Endothelial cell of umbilical vein (primary cell): ENCODE measurements at regions not wholly inside any gene's neighbourhood (a gene's known extent, or its start where the extent isn't known, plus 50 kb on each side); places are given as distances from the start of the nearest gene placed in this dataset.

Experiments used
- BruUV-seq: library from RNA; stranded (reverse); fragments of 400-500 nt; replicated peaks from 2 replicates; lab custom pipeline; 2021; lab: Mats Ljungman, UMichigan
- CTCF ChIA-PET: fragments of 300-600, 350-600 bp; sonication (Branson Sonifier 250); formaldehyde crosslinking; loops from one replicate; lab custom pipeline; 2021; ENCODE audit warnings: antibody characterized with exemption, inconsistent platforms; lab: Charles Lee
- POLR2A ChIA-PET: fragments of 300-600, 350-600 bp; sonication (Branson Sonifier 250); formaldehyde crosslinking; loops from one replicate; lab custom pipeline; 2021; ENCODE audit warnings: antibody characterized with exemption, inconsistent platforms; lab: Charles Lee
- DNase-seq: peaks from one replicate; pipeline ENCODE4 v3.0.0-alpha.2; 2011; ENCODE audit warnings: low read depth, low spot score
- FAIRE-seq: peaks from 2 replicates; lab custom pipeline; 2011; peaks lifted over from hg19 to GRCh38; lab: Jason Lieb, UNC
- H2AFZ ChIP-seq: 2 replicates; pipeline ENCODE4 v1.6.0; 2012; ENCODE audit warnings: low read depth, low read length, control low read depth, inconsistent platforms
- H3K27ac ChIP-seq: 2 replicates; pipeline ENCODE4 v1.5.1; 2011; ENCODE audit warnings: low read depth, mild to moderate bottlenecking, control low read depth, low read length, moderate library complexity; ENCODE audit not compliant: insufficient read depth
- H3K27me3 ChIP-seq, 2 experiments: 2 replicates each; pipeline versions ENCODE4 v1.6.0 to v1.6.1; 2011; ENCODE audit warnings: low read length in 2 of 2, mixed read lengths in 1 of 2; ENCODE audit not compliant: control insufficient read depth in 2 of 2, insufficient read depth in 2 of 2
- H3K36me3 ChIP-seq, 2 experiments: 2 replicates in 1 of 2; 3 replicates in 1 of 2; pipeline ENCODE4 v1.5.1; 2011; ENCODE audit warnings: low read length in 2 of 2, mild to moderate bottlenecking in 1 of 2, moderate library complexity in 1 of 2; ENCODE audit not compliant: control insufficient read depth in 2 of 2, insufficient read depth in 2 of 2; ENCODE audit errors: extremely low read depth in 1 of 2
- H3K4me1 ChIP-seq: 3 replicates; pipeline ENCODE4 v1.5.1; 2011; ENCODE audit warnings: mild to moderate bottlenecking, low read length; ENCODE audit not compliant: control insufficient read depth, insufficient read depth; ENCODE audit errors: extremely low read depth
- H3K4me2 ChIP-seq: 2 replicates; pipeline ENCODE4 v1.6.1; 2011; ENCODE audit warnings: low read length, control low read depth, mixed read lengths; ENCODE audit not compliant: insufficient read depth
- H3K4me3 ChIP-seq, 3 experiments: fragments of 200-600 bp in 1 of 3; sonication (generic), shearing (Covaris generic) in 1 of 3; replicated peaks in 1 of 3; 2 replicates each; pipeline ENCODE4 v1.5.1; 2011 to 2016; ENCODE audit warnings: control low read depth in 3 of 3, low read length in 3 of 3, mild to moderate bottlenecking in 2 of 3, inconsistent platforms in 1 of 3, low read depth in 1 of 3, moderate library complexity in 1 of 3; ENCODE audit not compliant: insufficient read depth in 1 of 3
- H3K79me2 ChIP-seq: 2 replicates; pipeline ENCODE4 v1.6.0; 2012; ENCODE audit warnings: low read length, inconsistent platforms; ENCODE audit not compliant: control insufficient read depth, insufficient read depth
- H3K9ac ChIP-seq: replicated peaks from 2 replicates; pipeline ENCODE3; 2011; ENCODE audit warnings: low read length, control low read depth; ENCODE audit not compliant: insufficient read depth; ENCODE audit errors: extremely low read depth
- H3K9me1 ChIP-seq: replicated peaks from 3 replicates; pipeline ENCODE4 v1.6.0; 2011; ENCODE audit warnings: mild to moderate bottlenecking, low read length; ENCODE audit not compliant: control insufficient read depth, insufficient read depth; ENCODE audit errors: extremely low read depth
- H3K9me3 ChIP-seq: replicated peaks from 2 replicates; pipeline ENCODE4 v1.5.1; 2012; ENCODE audit warnings: low read length, inconsistent platforms; ENCODE audit not compliant: control insufficient read depth, insufficient read depth
- H4K20me1 ChIP-seq: replicated peaks from 2 replicates; pipeline ENCODE3; 2011; ENCODE audit warnings: mild to moderate bottlenecking, low read length; ENCODE audit not compliant: control insufficient read depth, insufficient read depth; ENCODE audit errors: extremely low read depth
- EZH2 ChIP-seq: IDR thresholded peaks from 2 replicates; pipeline ENCODE4 v1.6.1; 2012; ENCODE audit warnings: borderline replicate concordance, low read depth, mild to moderate bottlenecking, moderate library complexity, low read length, inconsistent platforms; ENCODE audit not compliant: severe bottlenecking
- GATA2 ChIP-seq: IDR thresholded peaks from 2 replicates; pipeline ENCODE4 v1.7.0; 2011; ENCODE audit warnings: low read depth, mild to moderate bottlenecking, moderate library complexity, mixed read lengths, low read length; ENCODE audit not compliant: insufficient read length, insufficient read depth
- dilution Hi-C: fragments of 300-500 bp; cut with MboI; formaldehyde crosslinking; loops from one replicate; pipeline ENCODE4 v1.15.0; 2019; ENCODE audit warnings: low sequenced_read_pairs; ENCODE audit not compliant: extremely low pct_ligation_motif_present
- intact Hi-C: fragments of 100-400 bp; cut with micrococcal nuclease; formaldehyde crosslinking; loops from one replicate; pipeline ENCODE4 v1.10.0; 2022
- TF ChIP-seq, protein P1 (sequence below): IDR thresholded peaks from 2 replicates; pipeline ENCODE4 v1.6.1; 2011; ENCODE audit not compliant: insufficient read depth, insufficient read length
- TF ChIP-seq, protein P2 (sequence below), 2 donors: IDR thresholded peaks; 1 replicate in 1 of 2; 2 replicates in 1 of 2; pipeline ENCODE4 v1.5.1; 2011; ENCODE audit warnings: low read length in 2 of 2, mild to moderate bottlenecking in 2 of 2, moderate library complexity in 2 of 2, control low read depth in 1 of 2, inconsistent platforms in 1 of 2, low read depth in 1 of 2; ENCODE audit not compliant: insufficient read depth in 1 of 2; ENCODE audit errors: extremely low read depth in 1 of 2

DNA sequence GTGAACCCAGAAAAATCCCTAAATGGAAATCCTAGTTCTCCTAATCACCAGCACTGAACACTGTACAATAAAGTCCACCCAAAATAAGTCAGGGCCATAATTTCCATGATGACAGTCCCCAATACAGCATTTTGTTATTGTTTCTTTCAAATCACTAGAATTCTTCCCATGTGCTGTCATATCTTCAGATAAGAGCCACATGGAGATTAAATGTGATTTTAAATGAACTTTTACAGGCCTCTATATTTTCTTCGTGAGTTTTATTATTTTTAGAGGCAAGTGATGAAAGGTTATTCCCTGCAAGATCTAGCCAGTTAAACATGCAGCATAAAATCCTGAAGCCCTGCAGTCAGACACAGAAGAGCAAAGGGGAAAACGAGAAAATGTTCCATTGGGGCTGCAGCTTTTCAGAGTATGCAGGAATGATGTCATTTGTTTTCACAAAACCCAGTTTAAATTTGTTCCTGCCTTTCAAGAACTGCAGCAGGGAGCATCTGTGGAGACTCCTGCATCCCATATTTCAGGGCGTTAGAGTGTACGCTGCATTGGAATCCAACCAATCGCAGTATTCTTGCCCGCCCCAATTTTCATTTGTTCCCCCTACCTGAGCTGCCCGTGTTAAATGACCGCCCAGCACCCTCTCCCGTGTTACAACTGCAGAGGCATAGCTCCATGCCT, 167.2 kb upstream of the KLF12 start:
- intact Hi-C loops: no loop called here
- CTCF ChIA-PET: no interaction called here
- no peaks in the 10 kb centered on the region for H3K9me3 ChIP-seq
- no peak for FAIRE-seq
- H3K9ac ChIP-seq: no peak overlapping the region
- H3K4me2 ChIP-seq: no peak overlapping the region
- no peak for DNase-seq
- H2AFZ ChIP-seq: no peak overlapping the region
- dilution Hi-C loops: no loop called here
- no peak overlapping the region for H3K4me3 ChIP-seq
- H4K20me1 ChIP-seq: no peaks in the 10 kb centered on the region
- H3K79me2 ChIP-seq: no peaks in the 10 kb centered on the region
- no peak overlapping the region for H3K27ac ChIP-seq
- POLR2A ChIA-PET: no interaction called here
- no peaks in the 10 kb centered on the region for H3K9me1 ChIP-seq
- H3K27me3 ChIP-seq: peaks cover 0 to 6% of the 10 kb centered on the region in 2 experiments
- TF ChIP-seq, protein P1, sequence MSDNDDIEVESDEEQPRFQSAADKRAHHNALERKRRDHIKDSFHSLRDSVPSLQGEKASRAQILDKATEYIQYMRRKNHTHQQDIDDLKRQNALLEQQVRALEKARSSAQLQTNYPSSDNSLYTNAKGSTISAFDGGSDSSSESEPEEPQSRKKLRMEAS: no peak
- TF ChIP-seq, protein P2, sequence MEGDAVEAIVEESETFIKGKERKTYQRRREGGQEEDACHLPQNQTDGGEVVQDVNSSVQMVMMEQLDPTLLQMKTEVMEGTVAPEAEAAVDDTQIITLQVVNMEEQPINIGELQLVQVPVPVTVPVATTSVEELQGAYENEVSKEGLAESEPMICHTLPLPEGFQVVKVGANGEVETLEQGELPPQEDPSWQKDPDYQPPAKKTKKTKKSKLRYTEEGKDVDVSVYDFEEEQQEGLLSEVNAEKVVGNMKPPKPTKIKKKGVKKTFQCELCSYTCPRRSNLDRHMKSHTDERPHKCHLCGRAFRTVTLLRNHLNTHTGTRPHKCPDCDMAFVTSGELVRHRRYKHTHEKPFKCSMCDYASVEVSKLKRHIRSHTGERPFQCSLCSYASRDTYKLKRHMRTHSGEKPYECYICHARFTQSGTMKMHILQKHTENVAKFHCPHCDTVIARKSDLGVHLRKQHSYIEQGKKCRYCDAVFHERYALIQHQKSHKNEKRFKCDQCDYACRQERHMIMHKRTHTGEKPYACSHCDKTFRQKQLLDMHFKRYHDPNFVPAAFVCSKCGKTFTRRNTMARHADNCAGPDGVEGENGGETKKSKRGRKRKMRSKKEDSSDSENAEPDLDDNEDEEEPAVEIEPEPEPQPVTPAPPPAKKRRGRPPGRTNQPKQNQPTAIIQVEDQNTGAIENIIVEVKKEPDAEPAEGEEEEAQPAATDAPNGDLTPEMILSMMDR (IDR thresholded peaks at IDR 0.05; ENCODE audit: extremely low read depth in 1 of 2, insufficient read depth in 1 of 2, low read depth in 1 of 2, low read length in 2 of 2): no peak
- no peak for TF ChIP-seq GATA2
- no peak for TF ChIP-seq EZH2
- H3K4me1 ChIP-seq: no peaks in the 10 kb centered on the region
- BruUV-seq: no TSS peak
- no peaks in the 10 kb centered on the region for H3K36me3 ChIP-seq
